HCT116 (cell line): ENCODE measurements at regions not wholly inside any gene's neighbourhood (a gene's known extent, or its start where the extent isn't known, plus 50 kb on each side); places are given as distances from the start of the nearest gene placed in this dataset.

Source experiments
- ATAC-seq: fragments of 200-7000 bp; cut with Tn5 transposase; 2 replicates; pipeline ENCODE4 v1.9.1; 2020; ENCODE audit warnings: mild to moderate bottlenecking, moderate library complexity
- BruUV-seq: library from RNA; stranded (reverse); fragments of 400-500 nt; replicated peaks from 2 replicates; lab custom pipeline; 2021; lab: Mats Ljungman, UMichigan
- CTCF ChIA-PET: fragments of 300-600 bp; sonication (Branson Sonifier 250); formaldehyde crosslinking; loops from one replicate; lab custom pipeline; 2021; ENCODE audit warnings: antibody characterized with exemption; lab: Charles Lee
- POLR2A ChIA-PET: fragments of 300-600, 350-600 bp; sonication (Branson Sonifier 250); formaldehyde crosslinking; loops from one replicate; lab custom pipeline; 2021; ENCODE audit warnings: antibody characterized with exemption; lab: Charles Lee
- RAD21 ChIA-PET, 2 experiments: fragments of 300-600 bp; sonication (Branson Sonifier 250); formaldehyde crosslinking; loops; one replicate each; lab custom pipeline; 2023; ENCODE audit warnings: low total read pairs in 2 of 2; ENCODE audit not compliant: uncharacterized antibody in 2 of 2, unreplicated experiment in 2 of 2, low non-redundant PET in 1 of 2; lab: Charles Lee
- DNase-seq: peaks from one replicate; pipeline ENCODE4 v3.0.0-alpha.2; 2010; ENCODE audit warnings: low read depth, low spot score
- H2AFZ ChIP-seq: fragments of 200-600 bp; shearing (Covaris generic), sonication (generic); 2 replicates; pipeline ENCODE4 v1.6.1; 2017; ENCODE audit warnings: low read depth, mixed run types, mixed read lengths, antibody characterized with exemption, low read length; ENCODE audit not compliant: poor library complexity, severe bottlenecking
- H3K27ac ChIP-seq: 2 replicates; pipeline ENCODE4 v1.5.1; 2012; ENCODE audit warnings: low read depth, low read length
- H3K27me3 ChIP-seq: fragments of 200-600 bp; sonication (generic); 2 replicates; pipeline ENCODE4 v1.6.1; 2016; ENCODE audit warnings: mixed run types, low read length, mixed read lengths; ENCODE audit not compliant: insufficient read depth
- H3K36me3 ChIP-seq, 2 experiments: fragments of 200-500 bp in 1 of 2; fragments of 200-600 bp in 1 of 2; sonication (Bioruptor generic) in 1 of 2; sonication (generic) in 1 of 2; 2 replicates each; pipeline versions ENCODE4 v1.5.1 to v1.6.1; 2014 to 2016; ENCODE audit warnings: low read length in 2 of 2, inconsistent platforms in 1 of 2, mixed read lengths in 1 of 2, mixed run types in 1 of 2; ENCODE audit not compliant: insufficient read depth in 2 of 2, control insufficient read depth in 1 of 2
- H3K4me1 ChIP-seq, 2 experiments: fragments of 200-600 bp in 1 of 2; sonication (generic) in 1 of 2; 2 replicates each; pipeline versions ENCODE4 v1.5.1 to v1.6.1; 2012 to 2017; ENCODE audit warnings: low read length in 2 of 2, inconsistent platforms in 1 of 2, mild to moderate bottlenecking in 1 of 2, mixed read lengths in 1 of 2, mixed run types in 1 of 2, moderate library complexity in 1 of 2; ENCODE audit not compliant: insufficient read depth in 2 of 2, control insufficient read depth in 1 of 2
- H3K4me2 ChIP-seq: fragments of 200-600 bp; sonication (generic); 2 replicates; pipeline ENCODE4 v1.6.1; 2017; ENCODE audit warnings: mixed run types, low read length, mixed read lengths
- H3K4me3 ChIP-seq, 2 experiments: fragments of 200-600 bp in 1 of 2; sonication (generic) in 1 of 2; replicated peaks in 1 of 2; 2 replicates each; pipeline ENCODE4 v1.5.1; 2011 to 2016; ENCODE audit warnings: low read length in 2 of 2, control low read depth in 1 of 2, low read depth in 1 of 2, mild to moderate bottlenecking in 1 of 2, mixed read lengths in 1 of 2, mixed run types in 1 of 2
- H3K79me2 ChIP-seq: fragments of 200-600 bp; sonication (generic); 2 replicates; pipeline ENCODE4 v1.6.1; 2017; ENCODE audit warnings: mild to moderate bottlenecking, mixed run types, low read length, moderate library complexity, mixed read lengths; ENCODE audit not compliant: insufficient read depth
- H3K9ac ChIP-seq: fragments of 200-600 bp; sonication (generic); 2 replicates; pipeline ENCODE4 v1.6.1; 2016; ENCODE audit warnings: low read length, mixed read lengths
- H3K9me2 ChIP-seq: fragments of 200-600 bp; sonication (generic), shearing (Covaris generic); 2 replicates; pipeline ENCODE4 v1.6.1; 2017; ENCODE audit warnings: mixed run types, mild to moderate bottlenecking, moderate library complexity; ENCODE audit not compliant: insufficient read depth
- H3K9me3 ChIP-seq, 2 experiments: fragments of 200-500 bp in 1 of 2; fragments of 200-600 bp in 1 of 2; sonication (Bioruptor generic) in 1 of 2; sonication (generic) in 1 of 2; 2 replicates each; pipeline ENCODE4 v1.6.1; 2014 to 2017; ENCODE audit warnings: low read length in 2 of 2, mixed read lengths in 2 of 2, inconsistent platforms in 1 of 2, low read depth in 1 of 2, mild to moderate bottlenecking in 1 of 2, mixed run types in 1 of 2, moderate library complexity in 1 of 2; ENCODE audit not compliant: control insufficient read depth in 1 of 2, insufficient read depth in 1 of 2
- H4K20me1 ChIP-seq: fragments of 200-600 bp; sonication (generic), shearing (Covaris generic); 2 replicates; pipeline ENCODE4 v1.6.1; 2017; ENCODE audit warnings: mixed run types, mild to moderate bottlenecking, moderate library complexity; ENCODE audit not compliant: insufficient read depth
- CEBPB ChIP-seq: IDR thresholded peaks from 2 replicates; pipeline ENCODE4 v1.6.1; 2012; ENCODE audit warnings: low read depth
- CTCF ChIP-seq, 3 experiments: fragments of 200-600 bp in 1 of 3; sonication (generic) in 1 of 3; IDR thresholded peaks in 2 of 3; conservative IDR thresholded peaks in 1 of 3; 2 replicates each; pipeline ENCODE4 v1.5.1; 2012 to 2017; ENCODE audit warnings: low read depth in 2 of 3, low read length in 2 of 3, antibody characterized with exemption in 1 of 3, borderline replicate concordance in 1 of 3, control low read depth in 1 of 3, mild to moderate bottlenecking in 1 of 3, mixed read lengths in 1 of 3, mixed run types in 1 of 3, moderate library complexity in 1 of 3; ENCODE audit not compliant: insufficient read depth in 1 of 3
- EGR1 ChIP-seq: IDR thresholded peaks from 2 replicates; pipeline ENCODE4 v1.6.1; 2012; ENCODE audit warnings: low read depth
- ELF1 ChIP-seq: IDR thresholded peaks from 2 replicates; pipeline ENCODE4 v1.6.1; 2012; ENCODE audit warnings: low read depth, borderline replicate concordance
- FOSL1 ChIP-seq: IDR thresholded peaks from 2 replicates; pipeline ENCODE4 v1.6.1; 2012; ENCODE audit warnings: low read depth
- MAX ChIP-seq: IDR thresholded peaks from 2 replicates; pipeline ENCODE4 v1.6.1; 2012
- POLR2A ChIP-seq: IDR thresholded peaks from 2 replicates; pipeline ENCODE4 v1.7.0; 2011; ENCODE audit warnings: borderline replicate concordance; ENCODE audit not compliant: insufficient read depth, insufficient read length; ENCODE audit errors: extremely low read depth
- SP1 ChIP-seq: IDR thresholded peaks from 2 replicates; pipeline ENCODE4 v1.6.1; 2012; ENCODE audit warnings: low read depth
- ZFX ChIP-seq: fragments of 450-650 bp; IDR thresholded peaks from 2 replicates; pipeline ENCODE4 v1.6.1; 2017
- intact Hi-C: fragments of 100-400 bp; cut with micrococcal nuclease; formaldehyde crosslinking; loops from 2 replicates; pipeline ENCODE4 v1.10.0; 2022

GRCh38 chr1:81412954-81413353, 387.8 kb upstream of the ADGRL2 start:
- CTCF ChIA-PET, result no interaction called here
- BruUV-seq, result no TSS peak
- RAD21 ChIA-PET, result no interaction called here

More at GRCh38 chr1:81412954-81413353, 387.8 kb upstream of the ADGRL2 start:
- H3K27me3 ChIP-seq, result no peaks in the 10 kb centered on the region
- no peaks in the 10 kb centered on the region for H3K4me1 ChIP-seq
- H3K36me3 ChIP-seq, result no peaks in the 10 kb centered on the region
- no peak for DNase-seq
- TF ChIP-seq POLR2A, result no peak
- TF ChIP-seq CTCF (IDR thresholded peaks at IDR 0.05 in 2 of 3, conservative IDR thresholded peaks at IDR 0.05 in 1 of 3; ENCODE audit: borderline replicate concordance in 1 of 3, insufficient read depth in 1 of 3, low read depth in 2 of 3, low read length in 2 of 3), result no peak
- TF ChIP-seq ZFX, result no peak
- no peak for TF ChIP-seq SP1
- TF ChIP-seq EGR1, result no peak
- TF ChIP-seq FOSL1, result no peak
- TF ChIP-seq MAX, result no peak
- no peak for TF ChIP-seq CEBPB
- no peak for TF ChIP-seq ELF1
- TF ChIP-seq, all 23 proteins: peak for 0
- POLR2A ChIA-PET, result no interaction called here
- no peaks in the 10 kb centered on the region for H3K9me3 ChIP-seq
- no peak overlapping the region for H3K4me3 ChIP-seq
- no peak overlapping the region for H2AFZ ChIP-seq
- intact Hi-C loops, result no loop called here
- no peaks in the 10 kb centered on the region for H3K79me2 ChIP-seq
- H3K9ac ChIP-seq, result no peak overlapping the region
- H3K4me2 ChIP-seq, result no peak overlapping the region
- H3K9me2 ChIP-seq, result no peaks in the 10 kb centered on the region
- no peak overlapping the region for H3K27ac ChIP-seq
- ATAC-seq, result no peak
- H4K20me1 ChIP-seq, result no peaks in the 10 kb centered on the region
